ENCODE measurements at regions not wholly inside any gene's neighbourhood (a gene's known extent, or its start where the extent isn't known, plus 50 kb on each side); places are given as distances from the start of the nearest gene placed in this dataset.

- H3K27me3 ChIP-seq (ENCODE audit: control insufficient read depth in 4 of 4, insufficient read depth in 4 of 4, low read length in 3 of 4): no peaks in the 10 kb centered on the region
- no peak overlapping the region for H3K4me3 ChIP-seq (ENCODE audit: low read depth in 1 of 3, low read length in 3 of 3)
- 82% methylated on average over 4 of the region's 4 CpGs for WGBS
- H3K9ac ChIP-seq (ENCODE audit: low read depth in 1 of 2, low read length in 2 of 2): no peak overlapping the region
- H3K27ac ChIP-seq (ENCODE audit: low read depth in 1 of 2, low read length in 2 of 2): no peak overlapping the region
- H3K36me3 ChIP-seq (ENCODE audit: control insufficient read depth in 4 of 4, insufficient read depth in 3 of 4, low read depth in 1 of 4, low read length in 3 of 4): no peaks in the 10 kb centered on the region
- no peak for DNase-seq (ENCODE audit: low spot score)
- no peaks in the 10 kb centered on the region for H3K4me1 ChIP-seq (ENCODE audit: control insufficient read depth in 4 of 4, insufficient read depth in 4 of 4, low read length in 3 of 4)
- no peaks in the 10 kb centered on the region for H3K9me3 ChIP-seq (ENCODE audit: control insufficient read depth in 4 of 4, low read length in 3 of 4)
- no peak for TF ChIP-seq HNF4G (IDR thresholded peaks at IDR 0.05)
- TF ChIP-seq, protein P1, sequence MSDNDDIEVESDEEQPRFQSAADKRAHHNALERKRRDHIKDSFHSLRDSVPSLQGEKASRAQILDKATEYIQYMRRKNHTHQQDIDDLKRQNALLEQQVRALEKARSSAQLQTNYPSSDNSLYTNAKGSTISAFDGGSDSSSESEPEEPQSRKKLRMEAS (IDR thresholded peaks at IDR 0.05): no peak
- TF ChIP-seq HNF4A (conservative IDR thresholded peaks at IDR 0.05): no peak
- TF ChIP-seq FOXA1 (IDR thresholded peaks at IDR 0.05): no peak
- TF ChIP-seq EGR1 (IDR thresholded peaks at IDR 0.05; ENCODE audit: low read depth in 2 of 2): no peak
Observed at GRCh38 chr19:30120860-30121484, 178.9 kb downstream of the URI1 start.

DNA sequence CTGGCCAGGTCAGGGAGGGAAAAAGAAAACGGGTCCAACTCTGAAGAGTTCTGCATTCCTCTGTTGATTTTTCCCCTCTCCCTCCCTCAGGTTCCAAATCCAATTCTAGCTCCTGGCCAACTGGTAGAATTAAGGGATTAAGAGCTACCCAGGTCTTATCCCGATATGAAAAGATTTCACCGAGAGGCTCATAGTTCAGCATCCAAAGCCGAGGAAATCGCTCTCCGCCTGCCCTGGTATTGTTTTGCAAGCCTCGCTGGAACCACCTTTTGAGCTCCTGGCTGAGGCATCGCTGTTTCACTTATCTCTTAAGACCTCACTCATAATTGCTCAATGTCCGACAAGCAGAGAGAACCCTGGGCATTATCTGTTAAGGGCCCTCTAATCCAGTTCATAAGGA is 180.4 kb downstream of the URI1 start:
- no peaks in the 10 kb centered on the region for H3K27me3 ChIP-seq (ENCODE audit: control insufficient read depth in 4 of 4, insufficient read depth in 4 of 4, low read length in 3 of 4)
- 78% methylated on average over 9 of the region's 9 CpGs for WGBS
- no peak overlapping the region for H3K9ac ChIP-seq (ENCODE audit: low read depth in 1 of 2, low read length in 2 of 2)
- no peak for DNase-seq (ENCODE audit: low spot score)
- H3K4me3 ChIP-seq (ENCODE audit: low read depth in 1 of 3, low read length in 3 of 3): no peak overlapping the region
- TF ChIP-seq TAF1 (conservative IDR thresholded peaks at IDR 0.05): no peak
- TF ChIP-seq, protein P2, sequence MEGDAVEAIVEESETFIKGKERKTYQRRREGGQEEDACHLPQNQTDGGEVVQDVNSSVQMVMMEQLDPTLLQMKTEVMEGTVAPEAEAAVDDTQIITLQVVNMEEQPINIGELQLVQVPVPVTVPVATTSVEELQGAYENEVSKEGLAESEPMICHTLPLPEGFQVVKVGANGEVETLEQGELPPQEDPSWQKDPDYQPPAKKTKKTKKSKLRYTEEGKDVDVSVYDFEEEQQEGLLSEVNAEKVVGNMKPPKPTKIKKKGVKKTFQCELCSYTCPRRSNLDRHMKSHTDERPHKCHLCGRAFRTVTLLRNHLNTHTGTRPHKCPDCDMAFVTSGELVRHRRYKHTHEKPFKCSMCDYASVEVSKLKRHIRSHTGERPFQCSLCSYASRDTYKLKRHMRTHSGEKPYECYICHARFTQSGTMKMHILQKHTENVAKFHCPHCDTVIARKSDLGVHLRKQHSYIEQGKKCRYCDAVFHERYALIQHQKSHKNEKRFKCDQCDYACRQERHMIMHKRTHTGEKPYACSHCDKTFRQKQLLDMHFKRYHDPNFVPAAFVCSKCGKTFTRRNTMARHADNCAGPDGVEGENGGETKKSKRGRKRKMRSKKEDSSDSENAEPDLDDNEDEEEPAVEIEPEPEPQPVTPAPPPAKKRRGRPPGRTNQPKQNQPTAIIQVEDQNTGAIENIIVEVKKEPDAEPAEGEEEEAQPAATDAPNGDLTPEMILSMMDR (IDR thresholded peaks at IDR 0.05; ENCODE audit: low read depth, low read length, missing input control): no peak
- TF ChIP-seq, protein P3, sequence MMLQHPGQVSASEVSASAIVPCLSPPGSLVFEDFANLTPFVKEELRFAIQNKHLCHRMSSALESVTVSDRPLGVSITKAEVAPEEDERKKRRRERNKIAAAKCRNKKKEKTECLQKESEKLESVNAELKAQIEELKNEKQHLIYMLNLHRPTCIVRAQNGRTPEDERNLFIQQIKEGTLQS (IDR thresholded peaks at IDR 0.05): no peak
- TF ChIP-seq SP1 (IDR thresholded peaks at IDR 0.05): no peak
- TF ChIP-seq HNF4G (IDR thresholded peaks at IDR 0.05): no peak
- TF ChIP-seq, protein P1 (IDR thresholded peaks at IDR 0.05): no peak
- no peak for TF ChIP-seq FOXA1 (IDR thresholded peaks at IDR 0.05)
- TF ChIP-seq EGR1 (IDR thresholded peaks at IDR 0.05; ENCODE audit: low read depth in 2 of 2): no peak
- TF ChIP-seq JUND (IDR thresholded peaks at IDR 0.05): no peak
- TF ChIP-seq, protein P4, sequence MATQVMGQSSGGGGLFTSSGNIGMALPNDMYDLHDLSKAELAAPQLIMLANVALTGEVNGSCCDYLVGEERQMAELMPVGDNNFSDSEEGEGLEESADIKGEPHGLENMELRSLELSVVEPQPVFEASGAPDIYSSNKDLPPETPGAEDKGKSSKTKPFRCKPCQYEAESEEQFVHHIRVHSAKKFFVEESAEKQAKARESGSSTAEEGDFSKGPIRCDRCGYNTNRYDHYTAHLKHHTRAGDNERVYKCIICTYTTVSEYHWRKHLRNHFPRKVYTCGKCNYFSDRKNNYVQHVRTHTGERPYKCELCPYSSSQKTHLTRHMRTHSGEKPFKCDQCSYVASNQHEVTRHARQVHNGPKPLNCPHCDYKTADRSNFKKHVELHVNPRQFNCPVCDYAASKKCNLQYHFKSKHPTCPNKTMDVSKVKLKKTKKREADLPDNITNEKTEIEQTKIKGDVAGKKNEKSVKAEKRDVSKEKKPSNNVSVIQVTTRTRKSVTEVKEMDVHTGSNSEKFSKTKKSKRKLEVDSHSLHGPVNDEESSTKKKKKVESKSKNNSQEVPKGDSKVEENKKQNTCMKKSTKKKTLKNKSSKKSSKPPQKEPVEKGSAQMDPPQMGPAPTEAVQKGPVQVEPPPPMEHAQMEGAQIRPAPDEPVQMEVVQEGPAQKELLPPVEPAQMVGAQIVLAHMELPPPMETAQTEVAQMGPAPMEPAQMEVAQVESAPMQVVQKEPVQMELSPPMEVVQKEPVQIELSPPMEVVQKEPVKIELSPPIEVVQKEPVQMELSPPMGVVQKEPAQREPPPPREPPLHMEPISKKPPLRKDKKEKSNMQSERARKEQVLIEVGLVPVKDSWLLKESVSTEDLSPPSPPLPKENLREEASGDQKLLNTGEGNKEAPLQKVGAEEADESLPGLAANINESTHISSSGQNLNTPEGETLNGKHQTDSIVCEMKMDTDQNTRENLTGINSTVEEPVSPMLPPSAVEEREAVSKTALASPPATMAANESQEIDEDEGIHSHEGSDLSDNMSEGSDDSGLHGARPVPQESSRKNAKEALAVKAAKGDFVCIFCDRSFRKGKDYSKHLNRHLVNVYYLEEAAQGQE (IDR thresholded peaks at IDR 0.05): no peak
- no peak for TF ChIP-seq RXRA (IDR thresholded peaks at IDR 0.05)
- no peak for TF ChIP-seq FOXA2 (IDR thresholded peaks at IDR 0.05)
- H3K4me1 ChIP-seq (ENCODE audit: control insufficient read depth in 4 of 4, insufficient read depth in 4 of 4, low read length in 3 of 4): no peaks in the 10 kb centered on the region
- H3K36me3 ChIP-seq (ENCODE audit: control insufficient read depth in 4 of 4, insufficient read depth in 3 of 4, low read depth in 1 of 4, low read length in 3 of 4): no peaks in the 10 kb centered on the region
- no peaks in the 10 kb centered on the region for H3K9me3 ChIP-seq (ENCODE audit: control insufficient read depth in 4 of 4, low read length in 3 of 4)
- no peak overlapping the region for H3K27ac ChIP-seq (ENCODE audit: low read depth in 1 of 2, low read length in 2 of 2)

Measured in liver (tissue), 8 donors.